B cell (primary cell): ENCODE measurements at regions not wholly inside any gene's neighbourhood (a gene's known extent, or its start where the extent isn't known, plus 50 kb on each side); places are given as distances from the start of the nearest gene placed in this dataset.

Experiments used
- ATAC-seq: fragments of 200-7000 bp; cut with Tn5 transposase; one replicate; pipeline ENCODE4 v1.10.0; 2021; ENCODE audit warnings: low read depth, mild to moderate bottlenecking, moderate number of reproducible peaks, moderate library complexity
- CTCF ChIA-PET: fragments of 350-600 bp; sonication (Branson Sonifier 250); formaldehyde crosslinking; loops from one replicate; lab custom pipeline; 2021; ENCODE audit warnings: antibody characterized with exemption, inconsistent platforms; lab: Charles Lee
- POLR2A ChIA-PET: fragments of 350-600 bp; sonication (Branson Sonifier 250); formaldehyde crosslinking; loops from one replicate; lab custom pipeline; 2021; ENCODE audit warnings: antibody characterized with exemption; lab: Charles Lee
- DNase-seq: peaks from one replicate; pipeline ENCODE4 v3.0.0; 2013
- H2AFZ ChIP-seq: 2 replicates; pipeline ENCODE4 v1.6.1; 2012; ENCODE audit warnings: mild to moderate bottlenecking, low read depth, low read length; ENCODE audit not compliant: insufficient read depth, poor library complexity, severe bottlenecking
- H3K27ac ChIP-seq, 2 donors: 1 replicate in 1 of 2; 2 replicates in 1 of 2; pipeline ENCODE4 v1.5.1; 2012 to 2013; ENCODE audit warnings: low read length in 2 of 2, mild to moderate bottlenecking in 2 of 2, moderate library complexity in 1 of 2
- H3K27me3 ChIP-seq, 4 experiments: fragments of 200-600 bp in 1 of 4; sonication (generic) in 1 of 4; replicated peaks in 1 of 4; 1 replicate in 2 of 4; 2 replicates in 2 of 4; pipeline versions ENCODE4 v1.6.1 to v1.7.0; 2013 to 2016; ENCODE audit warnings: low read length in 3 of 4, mild to moderate bottlenecking in 2 of 4, mixed read lengths in 1 of 4, moderate library complexity in 1 of 4; ENCODE audit not compliant: insufficient read depth in 4 of 4, control insufficient read depth in 3 of 4; ENCODE audit errors: control extremely low read depth in 1 of 4
- H3K36me3 ChIP-seq, 2 experiments: replicated peaks in 1 of 2; 1 replicate in 1 of 2; 2 replicates in 1 of 2; pipeline versions ENCODE4 v1.6.1 to v1.7.1; 2013; ENCODE audit warnings: low read length in 1 of 2; ENCODE audit not compliant: insufficient read depth in 2 of 2, control insufficient read depth in 1 of 2; ENCODE audit errors: control extremely low read depth in 1 of 2, extremely low read depth in 1 of 2
- H3K4me1 ChIP-seq, 2 donors: fragments of 200-600 bp in 1 of 2; sonication (generic) in 1 of 2; 1 replicate in 1 of 2; 2 replicates in 1 of 2; pipeline versions ENCODE4 v1.5.1 to v1.6.1; 2013 to 2017; ENCODE audit warnings: low read length in 2 of 2; ENCODE audit not compliant: control insufficient read depth in 2 of 2, insufficient read depth in 2 of 2
- H3K4me2 ChIP-seq: replicated peaks from 2 replicates; pipeline ENCODE3; 2012; ENCODE audit warnings: mild to moderate bottlenecking, low read depth, low read length; ENCODE audit not compliant: poor library complexity, severe bottlenecking
- H3K4me3 ChIP-seq, 5 experiments: fragments of 200-600 bp in 1 of 5; sonication (generic) in 1 of 5; 1 replicate in 3 of 5; 2 replicates in 2 of 5; pipeline versions ENCODE4 v1.5.1 to v1.7.0; 2011 to 2016; ENCODE audit warnings: low read length in 4 of 5, mild to moderate bottlenecking in 4 of 5, low read depth in 2 of 5, control low read depth in 1 of 5, moderate library complexity in 1 of 5; ENCODE audit not compliant: insufficient read depth in 1 of 5; ENCODE audit errors: control extremely low read depth in 1 of 5, extremely low read depth in 1 of 5
- H3K79me2 ChIP-seq: fragments of 200-600 bp; sonication (generic); one replicate; pipeline ENCODE4 v1.6.0; 2016; ENCODE audit warnings: low read length; ENCODE audit not compliant: control insufficient read depth, insufficient read depth
- H3K9ac ChIP-seq: fragments of 200-600 bp; sonication (generic); 2 replicates; pipeline ENCODE4 v1.6.1; 2017; ENCODE audit warnings: mild to moderate bottlenecking, low read length, moderate library complexity
- H3K9me3 ChIP-seq, 3 donors: one replicate each; pipeline versions ENCODE4 v1.6.1 to v1.7.1; 2013; ENCODE audit warnings: low read length in 2 of 3; ENCODE audit not compliant: control insufficient read depth in 2 of 3, insufficient read depth in 1 of 3; ENCODE audit errors: control extremely low read depth in 1 of 3
- H4K20me1 ChIP-seq: 2 replicates; pipeline ENCODE4 v1.6.0; 2012; ENCODE audit warnings: mild to moderate bottlenecking, low read length; ENCODE audit not compliant: insufficient read depth, control insufficient read depth, poor library complexity, severe bottlenecking
- H3K27ac Mint-ChIP-seq: one replicate; pipeline ENCODE4 v1.8.0; 2021; ENCODE audit warnings: mixed read lengths
- H3K27me3 Mint-ChIP-seq: one replicate; pipeline ENCODE4 v1.8.0; 2021; ENCODE audit warnings: mixed read lengths
- H3K4me1 Mint-ChIP-seq: one replicate; pipeline ENCODE4 v1.8.0; 2021; ENCODE audit warnings: mixed read lengths
- H3K4me3 Mint-ChIP-seq: one replicate; pipeline ENCODE4 v1.8.0; 2021; ENCODE audit warnings: mixed read lengths
- H3K9me3 Mint-ChIP-seq: one replicate; pipeline ENCODE4 v1.8.0; 2022; ENCODE audit warnings: mixed read lengths; ENCODE audit not compliant: insufficient read depth
- EZH2 ChIP-seq: IDR thresholded peaks from 2 replicates; pipeline ENCODE4 v1.6.1; 2012; ENCODE audit warnings: borderline replicate concordance, low read depth, mild to moderate bottlenecking, moderate library complexity, low read length; ENCODE audit not compliant: insufficient read depth, poor library complexity, severe bottlenecking
- WGBS: methylation state at CpG from one replicate; pipeline ENCODE4 v1.1.5; 2013; ENCODE audit warnings: missing lambda C conversion rate; ENCODE audit not compliant: insufficient coverage; 5-methylcytosine and 5-hydroxymethylcytosine counted together
- intact Hi-C: fragments of 100-400 bp; cut with micrococcal nuclease; formaldehyde crosslinking; loops from one replicate; pipeline ENCODE4 v1.10.0; 2022
- TF ChIP-seq, protein P1 (sequence below): fragments of 200-600 bp; IDR thresholded peaks from one replicate; pipeline ENCODE4 v1.8.0; 2022; ENCODE audit warnings: antibody characterized with exemption, mild to moderate bottlenecking

DNA sequence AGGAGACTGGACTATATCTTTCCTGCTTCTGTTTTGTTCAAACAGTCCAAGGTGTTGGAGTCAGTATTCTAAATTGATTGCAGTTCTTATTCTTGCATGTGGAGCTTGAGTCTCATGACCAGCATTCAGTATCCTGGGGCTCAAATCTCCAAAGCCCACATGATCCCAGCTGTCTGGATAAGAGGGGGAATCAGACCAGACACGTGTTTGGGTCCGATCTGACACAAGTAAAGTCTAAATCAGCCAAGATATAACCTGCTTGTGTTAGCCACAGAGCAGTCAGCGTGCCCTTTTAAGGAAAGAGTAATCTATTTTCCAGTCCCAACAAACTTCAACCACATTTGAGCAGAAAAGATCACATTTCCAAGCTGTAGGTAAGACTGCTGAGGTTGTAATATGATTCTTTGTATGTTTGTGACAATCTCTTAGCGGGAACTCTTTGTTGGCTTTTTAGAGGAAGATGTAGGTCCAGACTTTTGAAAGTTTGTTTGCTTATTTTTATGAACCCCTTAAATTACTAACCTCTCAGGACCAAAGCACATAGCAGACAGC lies 334.6 kb downstream of the SLC4A3 start:
- DNase-seq (no peak), ATAC-seq (no peak)
- H3K4me2 ChIP-seq: no peak overlapping the region
- no peaks in the 10 kb centered on the region for H4K20me1 ChIP-seq
- CTCF ChIA-PET: no interaction called here
- POLR2A ChIA-PET: no interaction called here
- no peaks in the 10 kb centered on the region for H3K9me3 ChIP-seq
- Mint-ChIP-seq H3K4me3 (no peak overlapping the region), H3K27ac (no peak overlapping the region), H3K27me3 (no peaks in the 10 kb centered on the region), H3K9me3 (no peaks in the 10 kb centered on the region), H3K4me1 (no peaks in the 10 kb centered on the region)
- H3K4me3 ChIP-seq: no peak overlapping the region
- no peaks in the 10 kb centered on the region for H3K79me2 ChIP-seq
- H2AFZ ChIP-seq: no peak overlapping the region
- H3K27ac ChIP-seq: no peak overlapping the region
- WGBS: no CpG with 5 or more reads among the region's 4 CpGs
- H3K9ac ChIP-seq: no peak overlapping the region
- H3K27me3 ChIP-seq: no peaks in the 10 kb centered on the region
- no peak for TF ChIP-seq EZH2
- TF ChIP-seq, protein P1, sequence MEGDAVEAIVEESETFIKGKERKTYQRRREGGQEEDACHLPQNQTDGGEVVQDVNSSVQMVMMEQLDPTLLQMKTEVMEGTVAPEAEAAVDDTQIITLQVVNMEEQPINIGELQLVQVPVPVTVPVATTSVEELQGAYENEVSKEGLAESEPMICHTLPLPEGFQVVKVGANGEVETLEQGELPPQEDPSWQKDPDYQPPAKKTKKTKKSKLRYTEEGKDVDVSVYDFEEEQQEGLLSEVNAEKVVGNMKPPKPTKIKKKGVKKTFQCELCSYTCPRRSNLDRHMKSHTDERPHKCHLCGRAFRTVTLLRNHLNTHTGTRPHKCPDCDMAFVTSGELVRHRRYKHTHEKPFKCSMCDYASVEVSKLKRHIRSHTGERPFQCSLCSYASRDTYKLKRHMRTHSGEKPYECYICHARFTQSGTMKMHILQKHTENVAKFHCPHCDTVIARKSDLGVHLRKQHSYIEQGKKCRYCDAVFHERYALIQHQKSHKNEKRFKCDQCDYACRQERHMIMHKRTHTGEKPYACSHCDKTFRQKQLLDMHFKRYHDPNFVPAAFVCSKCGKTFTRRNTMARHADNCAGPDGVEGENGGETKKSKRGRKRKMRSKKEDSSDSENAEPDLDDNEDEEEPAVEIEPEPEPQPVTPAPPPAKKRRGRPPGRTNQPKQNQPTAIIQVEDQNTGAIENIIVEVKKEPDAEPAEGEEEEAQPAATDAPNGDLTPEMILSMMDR: no peak
- intact Hi-C loops: no loop called here
- no peaks in the 10 kb centered on the region for H3K4me1 ChIP-seq
- H3K36me3 ChIP-seq: no peaks in the 10 kb centered on the region

DNA sequence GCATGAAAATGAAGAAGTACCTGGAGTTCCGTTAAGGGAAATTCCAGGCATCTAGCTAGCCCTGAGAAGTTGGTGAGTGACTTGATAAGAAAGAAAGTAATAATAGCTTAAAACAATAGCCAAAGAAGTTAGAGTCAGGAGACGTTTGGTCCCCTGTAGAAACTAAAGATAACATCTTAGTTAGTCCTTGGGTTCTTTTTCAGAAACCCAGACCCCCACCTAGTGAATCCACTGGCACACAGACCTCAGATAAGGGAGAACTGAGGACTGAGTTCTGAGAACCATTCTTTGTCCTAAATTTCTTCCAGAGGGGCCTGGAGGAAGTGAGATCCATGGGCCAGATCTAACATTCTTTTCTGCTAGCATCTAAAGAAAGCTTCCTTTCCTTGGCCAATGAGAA lies 335.4 kb downstream of the SLC4A3 start:
- no CpG with 5 or more reads among the region's 2 CpGs for WGBS
- CTCF ChIA-PET: no interaction called here
- TF ChIP-seq, protein P1: no peak
- TF ChIP-seq EZH2: no peak
- no peaks in the 10 kb centered on the region for H3K4me1 Mint-ChIP-seq
- Histone ChIP-seq H3K4me1 (no peaks in the 10 kb centered on the region), H3K4me2 (no peak overlapping the region), H3K27me3 (no peaks in the 10 kb centered on the region), H3K79me2 (no peaks in the 10 kb centered on the region), H3K9ac (no peak overlapping the region), H3K9me3 (no peaks in the 10 kb centered on the region), H3K36me3 (no peaks in the 10 kb centered on the region), H2AFZ (no peak overlapping the region), H3K27ac (no peak overlapping the region), H4K20me1 (no peaks in the 10 kb centered on the region), H3K4me3 (no peak overlapping the region)
- intact Hi-C loops: no loop called here
- no peak overlapping the region for H3K4me3 Mint-ChIP-seq
- POLR2A ChIA-PET: no interaction called here
- no peak for DNase-seq
- H3K27me3 Mint-ChIP-seq: no peaks in the 10 kb centered on the region
- peaks cover 3% of the 10 kb centered on the region for H3K9me3 Mint-ChIP-seq
- no peak overlapping the region for H3K27ac Mint-ChIP-seq
- ATAC-seq: no peak
